Neuronal stem cell (in vitro differentiated cells): ENCODE measurements at regions not wholly inside any gene's neighbourhood (a gene's known extent, or its start where the extent isn't known, plus 50 kb on each side); places are given as distances from the start of the nearest gene placed in this dataset.

Experiments
- DNase-seq: peaks from one replicate; pipeline ENCODE4 v3.0.0-alpha.2; 2013; ENCODE audit warnings: low spot score
- H2AFZ ChIP-seq: one replicate; pipeline ENCODE4 v1.6.1; 2013; ENCODE audit warnings: mild to moderate bottlenecking, low read length, inconsistent platforms
- H2AK5ac ChIP-seq: 2 replicates; pipeline ENCODE4 v1.6.1; 2013; ENCODE audit warnings: low read depth, mild to moderate bottlenecking, inconsistent platforms, low read length, moderate library complexity, mixed read lengths
- H2BK120ac ChIP-seq: 2 replicates; pipeline ENCODE4 v1.6.1; 2013; ENCODE audit warnings: low read depth, mild to moderate bottlenecking, inconsistent platforms, low read length, moderate library complexity, mixed read lengths
- H2BK12ac ChIP-seq: one replicate; pipeline ENCODE4 v1.6.1; 2013; ENCODE audit warnings: low read length, inconsistent platforms
- H2BK15ac ChIP-seq: 2 replicates; pipeline ENCODE4 v1.6.1; 2013; ENCODE audit warnings: mild to moderate bottlenecking, low read length, inconsistent platforms, mixed read lengths
- H2BK5ac ChIP-seq: one replicate; pipeline ENCODE4 v1.6.1; 2013; ENCODE audit warnings: inconsistent platforms, mild to moderate bottlenecking, low read length, moderate library complexity
- H3K14ac ChIP-seq: one replicate; pipeline ENCODE4 v1.6.1; 2013; ENCODE audit warnings: low read length, inconsistent platforms
- H3K18ac ChIP-seq: 2 replicates; pipeline ENCODE4 v1.6.1; 2013; ENCODE audit warnings: low read length, inconsistent platforms
- H3K23ac ChIP-seq: 2 replicates; pipeline ENCODE4 v1.6.1; 2013; ENCODE audit warnings: low read depth, mild to moderate bottlenecking, mixed read lengths, low read length, inconsistent platforms; ENCODE audit not compliant: poor library complexity
- H3K27ac ChIP-seq: replicated peaks from 3 replicates; pipeline ENCODE4 v1.5.1; 2013; ENCODE audit warnings: low read length, inconsistent platforms
- H3K27me3 ChIP-seq, 3 experiments: 2 replicates each; pipeline ENCODE4 v1.6.1; 2013; ENCODE audit warnings: low read length in 3 of 3, mild to moderate bottlenecking in 2 of 3, inconsistent platforms in 1 of 3, low read depth in 1 of 3, mixed read lengths in 1 of 3, moderate library complexity in 1 of 3; ENCODE audit not compliant: control insufficient read depth in 3 of 3, insufficient read depth in 3 of 3
- H3K36me3 ChIP-seq, 2 donors: replicated peaks in 1 of 2; 2 replicates each; pipeline ENCODE4 v1.6.1; 2013; ENCODE audit warnings: low read length in 2 of 2; ENCODE audit not compliant: control insufficient read depth in 2 of 2, insufficient read depth in 2 of 2
- H3K4ac ChIP-seq: 2 replicates; pipeline ENCODE4 v1.6.1; 2013; ENCODE audit warnings: inconsistent platforms, mild to moderate bottlenecking, low read length, moderate library complexity
- H3K4me1 ChIP-seq, 2 donors: 1 replicate in 1 of 2; 2 replicates in 1 of 2; pipeline ENCODE4 v1.6.1; 2013; ENCODE audit warnings: low read length in 2 of 2, low read depth in 1 of 2; ENCODE audit not compliant: control insufficient read depth in 2 of 2, insufficient read depth in 1 of 2
- H3K4me2 ChIP-seq: one replicate; pipeline ENCODE4 v1.6.1; 2013; ENCODE audit warnings: mild to moderate bottlenecking, low read length, inconsistent platforms; ENCODE audit not compliant: insufficient read depth, poor library complexity, severe bottlenecking
- H3K4me3 ChIP-seq, 2 donors: 2 replicates each; pipeline ENCODE4 v1.5.1; 2013; ENCODE audit warnings: low read length in 2 of 2, mild to moderate bottlenecking in 2 of 2, inconsistent platforms in 1 of 2, moderate library complexity in 1 of 2
- H3K79me1 ChIP-seq: one replicate; pipeline ENCODE4 v1.6.1; 2013; ENCODE audit warnings: low read depth, mild to moderate bottlenecking, inconsistent platforms, low read length, moderate library complexity
- H3K9ac ChIP-seq: one replicate; pipeline ENCODE4 v1.6.1; 2013; ENCODE audit warnings: mild to moderate bottlenecking, low read depth, low read length, inconsistent platforms; ENCODE audit not compliant: poor library complexity
- H3K9me3 ChIP-seq, 2 donors: replicated peaks in 1 of 2; 2 replicates each; pipeline versions ENCODE3 to v1.6.1; 2013; ENCODE audit warnings: low read length in 2 of 2, mild to moderate bottlenecking in 2 of 2, inconsistent platforms in 1 of 2, low read depth in 1 of 2, mixed read lengths in 1 of 2, moderate library complexity in 1 of 2; ENCODE audit not compliant: control insufficient read depth in 2 of 2, insufficient read depth in 1 of 2
- H4K8ac ChIP-seq: one replicate; pipeline ENCODE4 v1.6.1; 2013; ENCODE audit warnings: low read depth, mild to moderate bottlenecking, inconsistent platforms, low read length, moderate library complexity
- H4K91ac ChIP-seq: one replicate; pipeline ENCODE4 v1.6.1; 2013; ENCODE audit warnings: low read length, low read depth, mild to moderate bottlenecking, inconsistent platforms; ENCODE audit not compliant: poor library complexity
- WGBS, 2 donors: extraction: QIAGEN DNeasy Blood & Tissue Kit; methylation state at CpG; one replicate each; pipeline ENCODE4 v1.1.7; 2013; ENCODE audit warnings: missing lambda C conversion rate in 2 of 2, mixed read lengths in 1 of 2; ENCODE audit not compliant: insufficient read length in 2 of 2, insufficient replicate concordance in 1 of 2; ENCODE audit errors: extremely low coverage in 2 of 2; 5-methylcytosine and 5-hydroxymethylcytosine counted together

DNA sequence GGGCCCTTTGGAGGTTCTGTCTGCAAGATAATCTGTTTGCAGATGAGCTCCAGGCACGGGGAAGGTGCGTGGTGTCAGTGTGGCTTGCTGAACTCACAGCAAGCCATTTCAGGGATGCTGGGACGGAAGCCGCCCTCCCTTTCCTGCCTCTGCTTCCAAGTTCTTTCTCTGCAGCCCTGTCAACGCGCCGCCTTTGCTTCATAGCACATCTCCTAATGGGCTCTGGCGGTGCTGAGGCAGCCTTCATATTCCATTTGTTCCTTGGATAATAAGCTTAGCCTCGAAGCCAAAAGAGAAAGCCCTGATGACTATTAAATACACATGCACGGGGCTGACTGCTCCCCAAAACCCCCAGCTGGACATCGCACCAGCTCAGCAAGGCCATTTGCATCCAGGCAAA is 81.7 kb upstream of the TAF1B start:
- H3K36me3 ChIP-seq, result no peaks in the 10 kb centered on the region
- no peak overlapping the region for H3K27ac ChIP-seq
- H3K4me1 ChIP-seq, result peaks cover 17 to 21% of the 10 kb centered on the region in 2 donors
- H3K23ac ChIP-seq, result no peak overlapping the region
- H3K4ac ChIP-seq, result no peak overlapping the region
- H3K18ac ChIP-seq, result no peak overlapping the region
- H2AFZ ChIP-seq, result no peak overlapping the region
- H2BK15ac ChIP-seq, result peak overlapping the region; percentile 8
- no peak overlapping the region for H4K8ac ChIP-seq
- no peak overlapping the region for H4K91ac ChIP-seq
- H2BK12ac ChIP-seq, result no peak overlapping the region
- no peak overlapping the region for H3K4me3 ChIP-seq
- no peak overlapping the region for H3K14ac ChIP-seq
- no peak for DNase-seq
- no peaks in the 10 kb centered on the region for H3K79me1 ChIP-seq
- WGBS, 2 donors, result no CpG with 5 or more reads among the region's 11 CpGs
- no peaks in the 10 kb centered on the region for H3K9me3 ChIP-seq
- no peak overlapping the region for H2BK5ac ChIP-seq
- no peak overlapping the region for H2AK5ac ChIP-seq
- H3K27me3 ChIP-seq, result peaks cover 0 to 63% (median 0%) of the 10 kb centered on the region in 3 experiments
- H2BK120ac ChIP-seq, result no peak overlapping the region
- no peak overlapping the region for H3K4me2 ChIP-seq
- no peak overlapping the region for H3K9ac ChIP-seq

DNA sequence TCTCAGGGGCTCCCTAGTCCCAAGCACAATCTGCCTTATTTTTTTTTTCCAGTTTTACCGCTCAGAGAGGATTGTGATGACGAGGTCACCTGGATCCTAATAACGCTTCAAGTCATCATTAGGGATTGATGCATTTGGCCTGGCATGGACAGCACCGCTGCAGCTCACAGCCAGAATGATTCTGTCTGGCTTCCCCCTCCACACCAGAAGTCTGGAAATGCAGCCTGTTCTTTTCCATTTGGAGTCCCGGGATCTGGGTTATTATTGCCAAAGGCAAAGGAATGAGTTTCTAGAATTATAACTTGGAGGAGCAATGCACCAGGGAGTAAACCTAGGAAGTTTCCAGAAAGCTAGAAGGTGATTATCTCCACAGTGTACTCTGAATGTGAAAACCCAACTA is 81.1 kb upstream of the TAF1B start:
- no peak overlapping the region for H2AK5ac ChIP-seq
- no peak overlapping the region for H3K23ac ChIP-seq
- H3K36me3 ChIP-seq, result no peaks in the 10 kb centered on the region
- no peak overlapping the region for H3K18ac ChIP-seq
- H4K8ac ChIP-seq, result no peak overlapping the region
- no peak overlapping the region for H3K27ac ChIP-seq
- no peak overlapping the region for H2AFZ ChIP-seq
- no peaks in the 10 kb centered on the region for H3K9me3 ChIP-seq
- no peak overlapping the region for H3K4ac ChIP-seq
- H3K79me1 ChIP-seq, result no peaks in the 10 kb centered on the region
- H2BK15ac ChIP-seq, result no peak overlapping the region
- H3K4me2 ChIP-seq, result no peak overlapping the region
- no peak overlapping the region for H2BK5ac ChIP-seq
- no peak overlapping the region for H3K9ac ChIP-seq
- H2BK12ac ChIP-seq, result no peak overlapping the region
- WGBS, 2 donors, result no CpG with 5 or more reads among the region's 5 CpGs
- H4K91ac ChIP-seq, result no peak overlapping the region
- DNase-seq, result no peak
- no peak overlapping the region for H3K14ac ChIP-seq
- H3K4me1 ChIP-seq, result peaks cover 13 to 19% of the 10 kb centered on the region in 2 donors
- no peak overlapping the region for H2BK120ac ChIP-seq
- peaks cover 0 to 58% (median 0%) of the 10 kb centered on the region in 3 experiments for H3K27me3 ChIP-seq
- no peak overlapping the region for H3K4me3 ChIP-seq

DNA sequence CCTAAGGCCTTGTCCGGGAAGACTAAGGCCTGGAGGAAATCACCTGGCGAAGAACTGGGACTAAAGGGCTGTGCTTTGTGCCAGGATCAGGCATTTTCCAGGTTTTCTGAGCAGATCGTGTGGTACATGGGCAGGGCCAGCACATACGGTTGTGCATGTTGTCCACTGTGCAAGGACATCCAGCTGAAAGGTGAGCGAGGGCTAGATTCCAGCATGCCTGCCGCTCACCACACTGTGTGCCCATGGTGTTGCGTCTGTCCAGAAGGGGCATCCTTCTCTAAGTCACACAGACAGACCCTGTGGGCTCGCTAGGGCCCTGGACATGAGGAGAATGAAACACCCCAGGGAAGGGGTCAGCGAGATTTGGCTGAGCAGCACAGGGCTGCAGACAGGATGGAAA is 80.3 kb upstream of the TAF1B start:
- Histone ChIP-seq H3K4me1 (peaks cover 8 to 16% of the 10 kb centered on the region in 2 donors), H3K9me3 (no peaks in the 10 kb centered on the region), H2BK15ac (no peak overlapping the region), H3K23ac (no peak overlapping the region), H3K4ac (no peak overlapping the region), H3K36me3 (no peaks in the 10 kb centered on the region), H3K4me2 (no peak overlapping the region), H2AFZ (no peak overlapping the region), H3K27ac (no peak overlapping the region), H2BK120ac (no peak overlapping the region), H3K4me3 (no peak overlapping the region), H2AK5ac (peak overlapping the region; percentile 2), H2BK5ac (no peak overlapping the region), H3K14ac (no peak overlapping the region), H3K18ac (no peak overlapping the region), H3K9ac (no peak overlapping the region), H3K27me3 (peaks cover 0 to 52% (median 0%) of the 10 kb centered on the region in 3 experiments), H4K91ac (no peak overlapping the region), H3K79me1 (no peaks in the 10 kb centered on the region), H4K8ac (no peak overlapping the region), H2BK12ac (no peak overlapping the region)
- no CpG with 5 or more reads among the region's 9 CpGs for WGBS, 2 donors
- no peak for DNase-seq

DNA sequence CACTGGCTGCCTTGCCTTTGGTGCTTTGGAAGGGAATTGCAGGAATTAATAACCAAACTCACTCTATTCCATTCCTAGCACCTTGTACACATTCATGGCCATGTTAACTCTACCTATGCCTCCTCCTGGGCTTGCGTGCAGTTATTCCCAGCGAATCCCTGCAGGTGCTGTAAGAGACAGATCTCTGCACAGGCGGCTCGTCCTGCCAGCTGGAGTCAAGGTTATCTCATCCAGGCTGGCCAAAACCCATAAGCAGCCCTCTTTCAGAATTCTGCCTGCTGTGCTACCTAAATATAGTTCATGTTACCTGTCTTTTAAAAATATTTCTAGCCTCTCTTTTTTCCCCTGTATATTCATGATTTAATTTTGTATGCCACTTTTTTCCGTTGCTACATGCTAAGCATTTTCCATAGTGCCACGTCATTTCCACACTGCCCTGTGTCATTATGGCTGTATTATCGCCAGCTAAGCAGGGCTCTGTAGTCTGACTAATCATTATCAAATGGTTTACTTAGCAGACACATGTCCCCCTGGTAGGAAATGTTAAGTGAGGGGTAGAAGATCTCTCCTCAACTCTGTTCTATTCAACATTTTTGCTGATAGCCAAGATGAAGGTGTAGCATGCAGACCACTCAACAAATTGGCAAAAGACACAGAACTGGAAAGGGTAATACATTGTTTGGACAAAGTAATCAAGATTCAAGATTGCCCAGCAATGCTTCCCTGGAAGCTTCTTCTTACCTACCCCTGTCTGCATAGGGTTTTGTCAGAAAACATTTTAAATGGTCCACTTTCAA is 79.7 kb upstream of the TAF1B start:
- Histone ChIP-seq H4K91ac (no peak overlapping the region), H3K4me2 (no peak overlapping the region), H3K4me1 (peaks cover 8 to 19% of the 10 kb centered on the region in 2 donors), H2BK120ac (no peak overlapping the region), H3K23ac (no peak overlapping the region), H2BK5ac (no peak overlapping the region), H3K9ac (no peak overlapping the region), H3K27ac (no peak overlapping the region), H2BK12ac (no peak overlapping the region), H3K27me3 (peaks cover 0 to 47% (median 0%) of the 10 kb centered on the region in 3 experiments), H3K14ac (no peak overlapping the region), H2AFZ (no peak overlapping the region), H3K4me3 (no peak overlapping the region), H3K18ac (no peak overlapping the region), H3K4ac (no peak overlapping the region), H2BK15ac (no peak overlapping the region), H3K36me3 (no peaks in the 10 kb centered on the region), H2AK5ac (no peak overlapping the region), H3K9me3 (no peaks in the 10 kb centered on the region), H3K79me1 (no peaks in the 10 kb centered on the region), H4K8ac (no peak overlapping the region)
- no peak for DNase-seq
- WGBS, 2 donors, result no CpG with 5 or more reads among the region's 7 CpGs
